ENCODE measurements at regions not wholly inside any gene's neighbourhood (a gene's known extent, or its start where the extent isn't known, plus 50 kb on each side); places are given as distances from the start of the nearest gene placed in this dataset.
A peak's percentile ranks its signal among the peaks of the same experiment; 100 is the strongest.

GRCh38 chr10:78924319-78925003 is 144.3 kb upstream of the ZMIZ1 start:
- DNase-seq (ENCODE audit: low read depth), result no peak

- DNase-seq (ENCODE audit: low read depth), result no peak
Measured at GRCh38 chr10:78925275-78925674, 143.5 kb upstream of the ZMIZ1 start.

- DNase-seq (ENCODE audit: low read depth), result peak; percentile 96
Measured at GRCh38 chr10:78925800-78926319, 142.9 kb upstream of the ZMIZ1 start.

- DNase-seq (ENCODE audit: low read depth), result no peak
Measured at GRCh38 chr10:78927257-78927995, 141.3 kb upstream of the ZMIZ1 start.

- DNase-seq (ENCODE audit: low read depth), result no peak
Measured at GRCh38 chr10:78928330-78928729, 140.4 kb upstream of the ZMIZ1 start.

- DNase-seq (ENCODE audit: low read depth), result no peak
Measured at GRCh38 chr10:78929541-78929940, 139.2 kb upstream of the ZMIZ1 start.

- no peak for DNase-seq (ENCODE audit: low read depth)
Measured at GRCh38 chr10:78931321-78932053, 137.3 kb upstream of the ZMIZ1 start.

- peak; percentile 65 for DNase-seq (ENCODE audit: low read depth)
Measured at GRCh38 chr10:78932054-78932386, 136.7 kb upstream of the ZMIZ1 start.

- DNase-seq (ENCODE audit: low read depth), result no peak
Measured at GRCh38 chr10:78932861-78933260, 135.9 kb upstream of the ZMIZ1 start.

GRCh38 chr10:78933828-78934531 is 134.8 kb upstream of the ZMIZ1 start:
- no peak for DNase-seq (ENCODE audit: low read depth)

GRCh38 chr10:78934532-78934898 is 134.3 kb upstream of the ZMIZ1 start:
- DNase-seq (ENCODE audit: low read depth), result no peak

- no peak for DNase-seq (ENCODE audit: low read depth)
Measured at GRCh38 chr10:78934994-78935602, 133.7 kb upstream of the ZMIZ1 start.

GRCh38 chr10:78935697-78936407 is 132.9 kb upstream of the ZMIZ1 start:
- DNase-seq (ENCODE audit: low read depth), result no peak

GRCh38 chr10:78936412-78937342 is 132.1 kb upstream of the ZMIZ1 start:
- no peak for DNase-seq (ENCODE audit: low read depth)

- no peak for DNase-seq (ENCODE audit: low read depth)
Measured at GRCh38 chr10:78937393-78937792, 131.4 kb upstream of the ZMIZ1 start.

- DNase-seq (ENCODE audit: low read depth), result no peak
Measured at GRCh38 chr10:78937800-78938694, 130.7 kb upstream of the ZMIZ1 start.

GRCh38 chr10:78938695-78939672 is 129.8 kb upstream of the ZMIZ1 start:
- no peak for DNase-seq (ENCODE audit: low read depth)

- DNase-seq (ENCODE audit: low read depth), result no peak
Measured at GRCh38 chr10:78942091-78942501, 126.7 kb upstream of the ZMIZ1 start.

Measured in non-pigmented ciliary epithelial cell (primary cell).